Keratinocyte (primary cell): ENCODE measurements at regions not wholly inside any gene's neighbourhood (a gene's known extent, or its start where the extent isn't known, plus 50 kb on each side); places are given as distances from the start of the nearest gene placed in this dataset.

Experiments used
- EZH2 ChIP-seq: IDR thresholded peaks from one replicate; pipeline ENCODE4 v1.6.1; 2012; ENCODE audit warnings: inconsistent platforms, mild to moderate bottlenecking, low read length, moderate library complexity
- TF ChIP-seq, protein P1 (sequence below), 3 experiments: IDR thresholded peaks in 1 of 3; conservative IDR thresholded peaks in 1 of 3; optimal IDR thresholded peaks in 1 of 3; 2 replicates in 2 of 3; 3 replicates in 1 of 3; pipeline versions ENCODE3 to v1.5.1; 2011; ENCODE audit warnings: low read length in 3 of 3, mild to moderate bottlenecking in 3 of 3, moderate library complexity in 2 of 3, control low read depth in 1 of 3, inconsistent platforms in 1 of 3; ENCODE audit not compliant: insufficient read depth in 2 of 3; ENCODE audit errors: extremely low read depth in 1 of 3

GRCh38 chr1:195202241-195202640 is 1406.0 kb downstream of the KCNT2 start:
- TF ChIP-seq, protein P1, sequence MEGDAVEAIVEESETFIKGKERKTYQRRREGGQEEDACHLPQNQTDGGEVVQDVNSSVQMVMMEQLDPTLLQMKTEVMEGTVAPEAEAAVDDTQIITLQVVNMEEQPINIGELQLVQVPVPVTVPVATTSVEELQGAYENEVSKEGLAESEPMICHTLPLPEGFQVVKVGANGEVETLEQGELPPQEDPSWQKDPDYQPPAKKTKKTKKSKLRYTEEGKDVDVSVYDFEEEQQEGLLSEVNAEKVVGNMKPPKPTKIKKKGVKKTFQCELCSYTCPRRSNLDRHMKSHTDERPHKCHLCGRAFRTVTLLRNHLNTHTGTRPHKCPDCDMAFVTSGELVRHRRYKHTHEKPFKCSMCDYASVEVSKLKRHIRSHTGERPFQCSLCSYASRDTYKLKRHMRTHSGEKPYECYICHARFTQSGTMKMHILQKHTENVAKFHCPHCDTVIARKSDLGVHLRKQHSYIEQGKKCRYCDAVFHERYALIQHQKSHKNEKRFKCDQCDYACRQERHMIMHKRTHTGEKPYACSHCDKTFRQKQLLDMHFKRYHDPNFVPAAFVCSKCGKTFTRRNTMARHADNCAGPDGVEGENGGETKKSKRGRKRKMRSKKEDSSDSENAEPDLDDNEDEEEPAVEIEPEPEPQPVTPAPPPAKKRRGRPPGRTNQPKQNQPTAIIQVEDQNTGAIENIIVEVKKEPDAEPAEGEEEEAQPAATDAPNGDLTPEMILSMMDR (optimal IDR thresholded peaks at IDR 0.05 in 1 of 3, IDR thresholded peaks at IDR 0.05 in 1 of 3, conservative IDR thresholded peaks at IDR 0.05 in 1 of 3; ENCODE audit: extremely low read depth in 1 of 3, insufficient read depth in 2 of 3, low read length in 3 of 3), result no peak
- TF ChIP-seq EZH2, result no peak
